ENCODE measurements at regions not wholly inside any gene's neighbourhood (a gene's known extent, or its start where the extent isn't known, plus 50 kb on each side); places are given as distances from the start of the nearest gene placed in this dataset.

DNA sequence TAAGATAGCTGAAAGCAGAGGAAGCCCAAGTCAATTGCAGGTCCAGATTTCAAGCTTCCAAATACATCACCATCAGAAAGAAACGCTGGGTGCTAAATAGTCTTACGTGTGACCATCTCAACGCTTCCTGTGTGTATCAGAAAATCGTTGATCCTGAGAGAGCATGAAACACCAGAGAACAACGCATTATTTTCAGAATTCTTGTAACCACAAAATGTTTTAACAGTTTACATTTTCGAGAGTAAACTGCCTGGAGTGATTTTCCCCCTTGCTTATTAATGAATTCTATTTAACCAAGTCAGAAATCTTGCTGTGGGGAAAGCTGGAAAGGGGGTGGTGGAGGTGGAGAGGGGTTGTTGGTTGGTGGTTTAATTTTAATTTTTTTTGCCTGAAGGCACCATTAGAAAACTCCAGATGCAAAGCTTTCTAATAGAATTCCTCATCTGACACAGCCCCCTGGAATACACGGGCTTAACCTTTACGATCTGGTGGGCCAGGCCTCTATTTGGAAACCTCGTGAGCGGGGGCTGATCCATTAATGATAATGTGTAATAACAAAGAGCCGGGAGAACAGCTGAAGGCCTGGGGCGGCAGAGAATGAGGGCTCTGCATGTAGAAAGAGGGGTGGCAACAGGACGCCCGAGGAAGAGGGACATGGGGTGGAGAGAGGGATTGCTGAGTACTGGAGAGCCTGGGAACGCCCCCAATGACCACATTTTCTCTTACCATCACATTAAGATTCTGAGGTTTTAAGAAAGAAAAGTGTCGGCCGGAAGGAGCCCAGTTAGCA lies 124.5 kb upstream of the NFIB start:
- no peaks in the 10 kb centered on the region for H3K9me3 ChIP-seq (ENCODE audit: severe bottlenecking)
- H3K4me3 ChIP-seq (ENCODE audit: low read depth, low read length): no peak overlapping the region
- no peaks in the 10 kb centered on the region for H3K36me3 ChIP-seq
- H3K27ac ChIP-seq: no peak overlapping the region
- TF ChIP-seq, protein P1, sequence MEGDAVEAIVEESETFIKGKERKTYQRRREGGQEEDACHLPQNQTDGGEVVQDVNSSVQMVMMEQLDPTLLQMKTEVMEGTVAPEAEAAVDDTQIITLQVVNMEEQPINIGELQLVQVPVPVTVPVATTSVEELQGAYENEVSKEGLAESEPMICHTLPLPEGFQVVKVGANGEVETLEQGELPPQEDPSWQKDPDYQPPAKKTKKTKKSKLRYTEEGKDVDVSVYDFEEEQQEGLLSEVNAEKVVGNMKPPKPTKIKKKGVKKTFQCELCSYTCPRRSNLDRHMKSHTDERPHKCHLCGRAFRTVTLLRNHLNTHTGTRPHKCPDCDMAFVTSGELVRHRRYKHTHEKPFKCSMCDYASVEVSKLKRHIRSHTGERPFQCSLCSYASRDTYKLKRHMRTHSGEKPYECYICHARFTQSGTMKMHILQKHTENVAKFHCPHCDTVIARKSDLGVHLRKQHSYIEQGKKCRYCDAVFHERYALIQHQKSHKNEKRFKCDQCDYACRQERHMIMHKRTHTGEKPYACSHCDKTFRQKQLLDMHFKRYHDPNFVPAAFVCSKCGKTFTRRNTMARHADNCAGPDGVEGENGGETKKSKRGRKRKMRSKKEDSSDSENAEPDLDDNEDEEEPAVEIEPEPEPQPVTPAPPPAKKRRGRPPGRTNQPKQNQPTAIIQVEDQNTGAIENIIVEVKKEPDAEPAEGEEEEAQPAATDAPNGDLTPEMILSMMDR (IDR thresholded peaks at IDR 0.05; ENCODE audit: low read depth, low read length): no peak
- no peaks in the 10 kb centered on the region for H3K27me3 ChIP-seq (ENCODE audit: insufficient read depth, low read depth, severe bottlenecking)
- no peak for DNase-seq

DNA sequence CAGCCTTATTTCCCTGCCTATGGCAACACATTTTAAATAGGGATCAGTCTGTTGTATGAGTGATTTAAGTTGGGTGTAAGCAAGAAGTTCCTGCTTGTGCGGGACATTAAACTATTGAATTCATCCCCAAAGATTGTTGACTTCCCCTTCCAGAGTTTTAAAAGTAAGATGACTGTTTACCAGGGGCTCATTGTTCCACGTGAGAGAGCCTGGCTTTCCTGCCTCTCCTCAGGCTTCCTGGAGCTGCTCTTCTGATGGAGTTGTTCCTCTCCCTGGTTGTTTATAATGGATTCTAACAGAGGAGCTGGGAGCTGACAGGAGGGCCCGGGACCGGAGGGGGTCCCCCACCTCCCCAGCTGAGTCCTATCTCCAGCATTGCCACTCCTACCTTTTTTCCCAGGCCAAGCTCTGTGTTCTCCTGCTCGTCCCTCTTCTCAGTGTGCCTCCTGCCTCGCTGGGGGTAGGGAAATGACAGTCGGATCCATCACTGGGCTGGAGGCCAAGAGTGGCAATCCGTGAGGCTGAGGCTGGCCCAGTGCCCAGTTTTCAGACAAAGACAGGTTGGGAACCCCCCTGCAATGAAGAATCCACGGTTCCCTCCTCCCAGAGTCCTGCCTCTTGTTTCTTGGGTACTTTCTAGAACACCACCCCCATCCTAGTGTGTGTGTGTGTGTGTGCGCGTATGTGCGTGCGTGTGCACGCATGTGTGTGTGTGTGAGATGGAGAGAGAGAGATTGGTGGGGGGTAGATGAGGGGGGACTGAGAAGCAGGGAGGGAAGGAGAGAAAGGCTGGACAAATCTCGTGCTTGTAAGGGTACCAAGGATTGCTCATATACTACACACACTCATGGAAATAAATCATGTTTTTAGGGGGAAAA lies 123.7 kb upstream of the NFIB start:
- DNase-seq: no peak
- no peaks in the 10 kb centered on the region for H3K9me3 ChIP-seq (ENCODE audit: severe bottlenecking)
- no peak overlapping the region for H3K4me3 ChIP-seq (ENCODE audit: low read depth, low read length)
- no peak overlapping the region for H3K27ac ChIP-seq
- H3K27me3 ChIP-seq (ENCODE audit: insufficient read depth, low read depth, severe bottlenecking): no peaks in the 10 kb centered on the region
- TF ChIP-seq, protein P1 (IDR thresholded peaks at IDR 0.05; ENCODE audit: low read depth, low read length): no peak
- no peaks in the 10 kb centered on the region for H3K36me3 ChIP-seq

DNA sequence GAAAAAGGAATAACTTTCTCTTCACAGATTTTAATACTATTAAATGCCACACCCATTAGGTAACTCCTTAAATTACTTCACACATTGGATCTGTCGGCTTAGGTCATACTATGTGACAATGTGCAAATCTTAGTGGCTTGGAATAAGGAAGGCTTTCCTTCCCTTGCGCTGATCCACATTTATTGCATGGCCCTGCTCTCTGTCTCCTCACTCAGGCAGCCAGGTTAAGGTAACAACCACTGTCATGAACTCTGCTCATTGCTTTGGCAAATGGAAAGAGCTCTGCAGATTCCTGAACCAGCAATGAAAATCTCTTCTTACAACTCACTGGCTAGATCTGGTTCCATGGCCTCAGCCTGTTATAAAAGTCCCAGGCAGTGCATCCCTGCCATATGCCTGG lies 121.9 kb upstream of the NFIB start:
- no peaks in the 10 kb centered on the region for H3K27me3 ChIP-seq (ENCODE audit: insufficient read depth, low read depth, severe bottlenecking)
- DNase-seq: no peak
- no peaks in the 10 kb centered on the region for H3K36me3 ChIP-seq
- no peak overlapping the region for H3K4me3 ChIP-seq (ENCODE audit: low read depth, low read length)
- H3K9me3 ChIP-seq (ENCODE audit: severe bottlenecking): no peaks in the 10 kb centered on the region
- no peak overlapping the region for H3K27ac ChIP-seq
- TF ChIP-seq, protein P1 (IDR thresholded peaks at IDR 0.05; ENCODE audit: low read depth, low read length): no peak

DNA sequence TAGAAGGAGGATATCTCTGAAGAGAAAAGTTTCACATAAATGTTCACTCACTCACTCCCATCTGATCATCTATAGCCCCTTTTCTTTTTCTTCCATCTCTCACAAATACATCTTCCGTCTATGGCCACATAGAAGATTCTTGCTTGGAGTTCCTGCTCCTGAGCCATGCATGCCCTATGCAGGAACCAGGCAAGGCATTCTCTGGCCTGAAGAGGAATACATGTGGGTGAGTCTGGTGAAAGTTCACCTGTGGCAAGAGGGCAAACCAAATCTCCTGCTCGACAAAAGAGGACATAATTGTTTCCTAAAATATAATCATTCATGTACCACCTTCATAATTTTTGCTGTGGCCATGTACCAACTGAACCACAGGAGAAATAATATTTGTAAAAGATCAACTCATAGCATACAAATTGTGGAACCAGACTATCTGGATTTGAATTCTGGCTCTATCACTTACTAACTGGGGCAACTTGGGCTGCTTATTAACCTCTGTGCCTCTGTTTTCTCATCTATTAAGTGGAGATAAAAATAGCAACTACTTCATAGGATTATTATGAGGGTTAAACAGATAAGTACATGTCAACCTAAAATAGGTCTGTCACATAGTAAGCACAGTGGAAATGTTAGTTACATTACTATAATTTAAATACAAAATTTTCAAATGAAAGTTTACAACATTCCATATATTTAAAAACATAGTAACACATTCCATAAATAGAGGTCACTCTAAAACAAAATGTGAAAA lies 121.2 kb upstream of the NFIB start:
- no peak for DNase-seq
- H3K4me3 ChIP-seq (ENCODE audit: low read depth, low read length): no peak overlapping the region
- TF ChIP-seq, protein P1 (IDR thresholded peaks at IDR 0.05; ENCODE audit: low read depth, low read length): no peak
- no peaks in the 10 kb centered on the region for H3K36me3 ChIP-seq
- H3K27ac ChIP-seq: no peak overlapping the region
- H3K9me3 ChIP-seq (ENCODE audit: severe bottlenecking): no peaks in the 10 kb centered on the region
- H3K27me3 ChIP-seq (ENCODE audit: insufficient read depth, low read depth, severe bottlenecking): no peaks in the 10 kb centered on the region

DNA sequence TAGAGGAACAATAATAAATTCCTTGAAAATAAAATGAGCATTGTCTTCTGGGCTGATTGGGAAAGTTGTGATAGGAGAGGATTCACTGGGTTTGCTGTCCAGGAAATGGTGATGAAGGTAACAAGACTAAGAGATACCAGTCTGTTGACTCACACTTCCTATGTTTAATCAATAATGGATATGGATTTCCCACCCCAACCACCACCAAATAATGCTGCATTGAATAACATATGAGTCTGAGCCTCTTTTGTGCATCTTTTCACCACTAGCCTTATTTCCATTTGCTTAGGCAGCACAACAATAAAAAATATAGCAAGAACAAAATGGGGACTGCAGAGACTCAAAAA lies 120.2 kb upstream of the NFIB start:
- DNase-seq: no peak

More for the DNA sequence above, 120.2 kb upstream of the NFIB start:
- no peak overlapping the region for H3K4me3 ChIP-seq (ENCODE audit: low read depth, low read length)
- no peaks in the 10 kb centered on the region for H3K27me3 ChIP-seq (ENCODE audit: insufficient read depth, low read depth, severe bottlenecking)
- H3K36me3 ChIP-seq: no peaks in the 10 kb centered on the region
- no peaks in the 10 kb centered on the region for H3K9me3 ChIP-seq (ENCODE audit: severe bottlenecking)
- no peak overlapping the region for H3K27ac ChIP-seq
- TF ChIP-seq, protein P1 (IDR thresholded peaks at IDR 0.05; ENCODE audit: low read depth, low read length): no peak
